ENCODE measurements at regions not wholly inside any gene's neighbourhood (a gene's known extent, or its start where the extent isn't known, plus 50 kb on each side); places are given as distances from the start of the nearest gene placed in this dataset.
A peak's percentile ranks its signal among the peaks of the same experiment; 100 is the strongest.
"Not testable (repeated sequence)": the region's sequence is repeated elsewhere in the genome, so short reads cannot be mapped to it uniquely, and the experiment has no call there.

GRCh38 chr7:85392789-85393188 is 205.9 kb upstream of the SEMA3D start:
- DNase-seq = no peak

GRCh38 chr7:85392326-85392725 is 205.5 kb upstream of the SEMA3D start:
- no peak for DNase-seq

- no peak for DNase-seq
Observed at GRCh38 chr7:85386460-85386859, 199.6 kb upstream of the SEMA3D start.

- no peak for DNase-seq
Observed at GRCh38 chr7:85384392-85384791, 197.5 kb upstream of the SEMA3D start.

GRCh38 chr7:85381212-85381611 is 194.4 kb upstream of the SEMA3D start:
- DNase-seq = no peak

GRCh38 chr7:85376589-85376988 is 189.7 kb upstream of the SEMA3D start:
- DNase-seq = no peak

GRCh38 chr7:85356916-85357315 is 170.1 kb upstream of the SEMA3D start:
- DNase-seq = no peak

- no peak for DNase-seq
Observed at GRCh38 chr7:85343484-85343883, 156.6 kb upstream of the SEMA3D start.

- DNase-seq = no peak
Observed at GRCh38 chr7:85342781-85343180, 155.9 kb upstream of the SEMA3D start.

GRCh38 chr7:85341973-85342372 is 155.1 kb upstream of the SEMA3D start:
- no peak for DNase-seq

- DNase-seq = no peak
Observed at GRCh38 chr7:85341121-85341520, 154.3 kb upstream of the SEMA3D start.

- DNase-seq = no peak
Observed at GRCh38 chr7:85336086-85336485, 149.2 kb upstream of the SEMA3D start.

- DNase-seq = not testable (repeated sequence)
Observed at GRCh38 chr7:85335113-85335512, 148.3 kb upstream of the SEMA3D start.

- DNase-seq = no peak
Observed at GRCh38 chr7:85328456-85328998, 141.7 kb upstream of the SEMA3D start.

GRCh38 chr7:85324145-85324799 is 137.4 kb upstream of the SEMA3D start:
- no peak for DNase-seq

- no peak for DNase-seq
Observed at GRCh38 chr7:85322252-85322651, 135.4 kb upstream of the SEMA3D start.

- DNase-seq = no peak
Observed at GRCh38 chr7:85320699-85321476, 134.0 kb upstream of the SEMA3D start.

- DNase-seq = no peak
Observed at GRCh38 chr7:85316489-85316888, 129.6 kb upstream of the SEMA3D start.

GRCh38 chr7:85310301-85310700 is 123.4 kb upstream of the SEMA3D start:
- no peak for DNase-seq

- DNase-seq = peak in 1 of 2 experiments; percentile 16
Observed at GRCh38 chr7:85306115-85306514, 119.3 kb upstream of the SEMA3D start.

- no peak for DNase-seq
Observed at GRCh38 chr7:85294176-85294575, 107.3 kb upstream of the SEMA3D start.

GRCh38 chr7:85292908-85293576 is 106.2 kb upstream of the SEMA3D start:
- DNase-seq = no peak

- DNase-seq = no peak
Observed at GRCh38 chr7:85290269-85290668, 103.4 kb upstream of the SEMA3D start.

- no peak for DNase-seq
Observed at GRCh38 chr7:85289279-85289678, 102.4 kb upstream of the SEMA3D start.

All from NCI-H2081 (cell line).